HG03439 (cell line): ENCODE measurements at regions not wholly inside any gene's neighbourhood (a gene's known extent, or its start where the extent isn't known, plus 50 kb on each side); places are given as distances from the start of the nearest gene placed in this dataset.
"Not testable (repeated sequence)": the region's sequence is repeated elsewhere in the genome, so short reads cannot be mapped to it uniquely, and the experiment has no call there.

Source experiments
- ATAC-seq: cut with Tn5 transposase; IDR thresholded peaks from one replicate; pipeline ENCODE4 v1.9.1; 2021; ENCODE audit warnings: mild to moderate bottlenecking, moderate library complexity; ENCODE audit not compliant: unreplicated experiment

- ATAC-seq: not testable (repeated sequence)
Observed at GRCh38 chr1:149695066-149695465, 87.4 kb upstream of the FCGR1A start.

GRCh38 chr1:149700220-149700619, 82.3 kb upstream of the FCGR1A start:
- not testable (repeated sequence) for ATAC-seq

- not testable (repeated sequence) for ATAC-seq
Observed at GRCh38 chr1:149700677-149701567, 81.6 kb upstream of the FCGR1A start.

GRCh38 chr1:149708192-149708853, 74.2 kb upstream of the FCGR1A start:
- peak; percentile 77 for ATAC-seq

- not testable (repeated sequence) for ATAC-seq
Observed at GRCh38 chr1:149711651-149712050, 70.8 kb upstream of the FCGR1A start.

- ATAC-seq: not testable (repeated sequence)
Observed at GRCh38 chr1:149712154-149712927, 70.2 kb upstream of the FCGR1A start.

- ATAC-seq: not testable (repeated sequence)
Observed at GRCh38 chr1:149713513-149713912, 69.0 kb upstream of the FCGR1A start.

GRCh38 chr1:149713952-149714351, 68.5 kb upstream of the FCGR1A start:
- ATAC-seq: not testable (repeated sequence)

- not testable (repeated sequence) for ATAC-seq
Observed at GRCh38 chr1:149724618-149725302, 57.7 kb upstream of the FCGR1A start.

GRCh38 chr1:149726688-149727087, 55.8 kb upstream of the FCGR1A start:
- ATAC-seq: not testable (repeated sequence)

GRCh38 chr1:149728598-149728997, 53.9 kb upstream of the FCGR1A start:
- ATAC-seq: not testable (repeated sequence)
